VCaP (cell line): ENCODE measurements at regions not wholly inside any gene's neighbourhood (a gene's known extent, or its start where the extent isn't known, plus 50 kb on each side); places are given as distances from the start of the nearest gene placed in this dataset.

Experiments
- H3K27ac ChIP-seq: fragments of 450-650 bp; 2 replicates; pipeline ENCODE4 v1.5.1; 2017
- TF ChIP-seq, protein P1 (sequence below): fragments of 450-650 bp; conservative IDR thresholded peaks from 2 replicates; pipeline ENCODE4 v1.5.1; 2017; ENCODE audit warnings: mild to moderate bottlenecking, moderate library complexity

DNA sequence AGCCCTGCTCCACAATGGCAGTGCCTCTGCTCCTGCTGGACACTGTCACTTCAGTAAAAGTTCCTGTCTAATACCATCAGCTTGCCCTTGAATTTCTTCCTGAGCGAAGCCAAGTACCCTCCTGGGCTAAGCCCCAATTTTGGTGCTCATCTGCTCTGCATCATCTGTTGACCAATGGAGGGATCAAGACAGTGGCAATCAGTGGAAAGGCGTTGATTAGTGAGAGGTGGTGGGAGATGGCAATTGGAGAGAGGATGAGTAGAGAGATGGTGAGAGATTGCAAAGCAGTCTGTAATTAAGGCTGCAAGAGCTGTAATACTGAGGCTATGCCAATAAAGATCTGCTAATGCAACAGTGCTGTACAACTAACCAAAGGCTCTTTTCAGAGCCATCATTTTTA, 299.4 kb upstream of the CDH2 start:
- TF ChIP-seq, protein P1, sequence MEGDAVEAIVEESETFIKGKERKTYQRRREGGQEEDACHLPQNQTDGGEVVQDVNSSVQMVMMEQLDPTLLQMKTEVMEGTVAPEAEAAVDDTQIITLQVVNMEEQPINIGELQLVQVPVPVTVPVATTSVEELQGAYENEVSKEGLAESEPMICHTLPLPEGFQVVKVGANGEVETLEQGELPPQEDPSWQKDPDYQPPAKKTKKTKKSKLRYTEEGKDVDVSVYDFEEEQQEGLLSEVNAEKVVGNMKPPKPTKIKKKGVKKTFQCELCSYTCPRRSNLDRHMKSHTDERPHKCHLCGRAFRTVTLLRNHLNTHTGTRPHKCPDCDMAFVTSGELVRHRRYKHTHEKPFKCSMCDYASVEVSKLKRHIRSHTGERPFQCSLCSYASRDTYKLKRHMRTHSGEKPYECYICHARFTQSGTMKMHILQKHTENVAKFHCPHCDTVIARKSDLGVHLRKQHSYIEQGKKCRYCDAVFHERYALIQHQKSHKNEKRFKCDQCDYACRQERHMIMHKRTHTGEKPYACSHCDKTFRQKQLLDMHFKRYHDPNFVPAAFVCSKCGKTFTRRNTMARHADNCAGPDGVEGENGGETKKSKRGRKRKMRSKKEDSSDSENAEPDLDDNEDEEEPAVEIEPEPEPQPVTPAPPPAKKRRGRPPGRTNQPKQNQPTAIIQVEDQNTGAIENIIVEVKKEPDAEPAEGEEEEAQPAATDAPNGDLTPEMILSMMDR = no peak
- H3K27ac ChIP-seq = no peak overlapping the region

DNA sequence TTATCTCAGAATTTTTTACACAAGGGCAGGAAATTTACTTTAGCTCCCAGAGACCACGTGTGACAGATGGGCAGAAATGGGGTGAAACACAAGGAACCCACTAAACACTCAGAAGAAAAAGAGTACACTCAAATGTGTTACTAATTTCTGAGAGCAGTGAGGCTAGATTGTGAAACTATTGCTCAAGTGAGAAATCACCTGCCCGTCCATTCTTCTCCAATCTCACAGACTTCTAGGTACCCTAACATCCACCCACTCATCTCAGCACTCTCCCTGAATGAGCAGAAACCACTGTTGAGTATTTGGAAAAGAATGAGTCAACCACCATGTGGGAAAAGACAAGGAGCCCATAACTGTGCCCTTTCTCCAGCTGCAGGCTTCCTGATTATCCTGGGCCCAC, 293.0 kb upstream of the CDH2 start:
- H3K27ac ChIP-seq = no peak overlapping the region
- TF ChIP-seq, protein P1 = no peak

DNA sequence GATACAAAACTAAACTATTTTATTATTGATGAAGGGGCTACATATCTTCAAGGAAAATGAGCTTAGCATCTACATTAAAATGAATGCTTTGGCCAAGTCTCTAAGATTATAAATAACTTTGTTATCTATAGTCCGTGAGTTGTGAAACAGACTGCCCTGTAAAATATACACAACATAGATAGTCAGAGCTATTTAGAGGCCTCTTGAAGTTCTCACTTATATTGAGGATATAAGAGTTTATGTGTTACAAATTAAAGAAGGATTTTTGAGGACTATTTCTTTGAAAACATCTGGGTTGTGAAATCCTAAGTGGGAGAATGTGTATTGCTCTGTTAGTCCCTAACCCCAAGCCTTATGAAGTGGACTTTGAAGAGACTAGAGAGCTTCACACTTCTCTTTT, 292.0 kb upstream of the CDH2 start:
- no peak overlapping the region for H3K27ac ChIP-seq
- TF ChIP-seq, protein P1 = no peak

DNA sequence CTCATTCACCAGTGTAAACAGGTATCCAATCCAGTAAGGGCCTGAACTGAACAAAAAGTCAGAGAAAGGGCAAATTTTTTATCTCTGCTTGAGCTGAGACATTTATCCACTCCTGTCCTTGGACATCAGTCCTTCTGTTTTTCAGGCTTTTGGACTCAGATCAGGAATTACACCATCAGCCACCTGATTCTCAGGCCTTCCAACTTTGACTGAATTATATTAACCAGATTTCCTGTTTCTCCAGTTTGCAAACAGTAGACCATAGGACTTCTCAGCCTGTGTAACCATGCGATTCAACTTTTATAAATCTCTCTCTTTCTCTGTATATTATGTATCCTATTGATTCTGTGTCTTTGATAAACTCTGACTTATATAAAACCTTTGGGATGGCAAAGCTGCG, 289.3 kb upstream of the CDH2 start:
- no peak overlapping the region for H3K27ac ChIP-seq
- TF ChIP-seq, protein P1 = no peak

DNA sequence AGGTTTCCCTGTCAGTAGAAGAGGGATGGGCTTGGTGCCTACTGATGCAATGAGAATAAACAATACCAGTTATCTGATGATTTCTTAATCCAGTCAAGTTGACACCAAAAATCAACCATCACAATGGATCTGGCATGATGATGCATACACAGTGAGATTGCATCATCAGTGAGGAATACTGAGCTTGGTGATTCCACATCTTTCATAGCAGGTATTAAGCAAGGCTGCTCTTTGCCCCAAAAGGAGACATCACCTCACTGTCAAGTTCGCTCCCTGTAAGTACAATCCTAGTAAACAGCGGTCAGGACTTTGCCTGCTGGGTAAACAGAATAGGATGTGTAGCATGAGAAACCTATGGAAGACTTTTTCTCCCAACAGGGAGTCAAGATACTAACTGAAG, 282.7 kb upstream of the CDH2 start:
- H3K27ac ChIP-seq = no peak overlapping the region
- TF ChIP-seq, protein P1 = no peak

DNA sequence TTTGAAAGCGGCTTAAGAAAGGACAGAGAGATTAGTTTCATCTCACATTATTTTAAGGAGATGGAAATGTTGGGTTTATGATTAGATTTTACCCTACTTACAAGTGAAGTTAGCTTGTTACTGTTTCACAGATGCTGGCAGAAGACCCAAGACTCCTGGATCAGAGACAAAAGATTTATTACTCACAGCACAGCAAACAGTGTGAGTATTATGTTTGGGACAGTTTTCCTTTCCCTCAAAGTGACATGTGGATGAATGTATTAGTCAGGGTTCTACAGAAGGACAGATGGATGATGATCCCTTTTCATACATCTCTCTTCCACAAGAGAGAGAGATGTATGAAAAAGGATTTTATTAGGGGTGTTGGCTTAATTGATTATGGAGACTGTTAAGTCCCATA, 281.8 kb upstream of the CDH2 start:
- H3K27ac ChIP-seq = no peak overlapping the region
- TF ChIP-seq, protein P1 = no peak

DNA sequence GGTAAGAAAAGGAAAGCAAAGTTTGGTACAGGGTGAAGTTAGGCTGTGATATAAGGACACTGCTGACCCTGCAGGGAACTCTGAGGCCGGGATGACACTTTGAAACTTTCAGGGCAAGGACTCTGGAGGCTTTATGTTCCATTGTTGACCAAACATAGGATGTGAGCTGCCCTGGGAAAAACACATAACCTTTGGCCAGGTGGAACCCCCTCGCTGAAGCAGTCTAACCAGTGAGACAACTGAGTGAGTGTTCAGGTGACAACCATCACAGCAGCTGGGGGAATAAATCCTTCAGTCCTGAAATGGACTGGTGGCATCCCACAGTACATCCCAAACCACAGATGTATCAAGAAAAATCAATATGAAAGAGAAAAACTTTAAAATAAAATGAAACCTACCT, 280.9 kb upstream of the CDH2 start:
- no peak overlapping the region for H3K27ac ChIP-seq
- TF ChIP-seq, protein P1 = no peak

DNA sequence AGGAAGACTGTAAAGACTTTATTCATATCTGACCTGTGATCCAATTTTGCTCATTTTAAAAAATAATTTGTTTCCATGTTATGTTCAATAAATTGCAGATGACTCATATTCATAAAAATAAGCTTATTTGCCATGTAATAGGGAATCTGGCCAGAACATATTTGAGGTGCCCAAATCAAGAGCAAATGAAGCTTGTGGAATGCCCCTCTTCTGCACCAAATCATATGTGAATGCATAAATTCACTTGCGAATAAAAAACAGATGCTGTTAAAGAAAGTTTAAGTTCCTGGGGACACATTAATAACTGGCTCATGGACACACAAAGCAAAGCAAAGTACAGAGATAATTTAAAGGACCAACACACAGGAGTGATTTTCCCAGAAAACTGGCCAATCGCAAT, 279.0 kb upstream of the CDH2 start:
- no peak overlapping the region for H3K27ac ChIP-seq
- TF ChIP-seq, protein P1 = no peak
